ENCODE measurements at regions not wholly inside any gene's neighbourhood (a gene's known extent, or its start where the extent isn't known, plus 50 kb on each side); places are given as distances from the start of the nearest gene placed in this dataset.

GRCh38 chr10:111993321-111993720 lies 190.2 kb downstream of the GPAM start:
- in situ Hi-C loops (cut with MboI), result no loop called here
- no peak for DNase-seq (ENCODE audit: low read depth, low spot score)
- no peak overlapping the region for H3K4me2 ChIP-seq (ENCODE audit: control insufficient read depth, insufficient read depth)
- H3K36me3 ChIP-seq (ENCODE audit: control insufficient read depth in 2 of 2, insufficient read depth in 2 of 2, low read length in 1 of 2), result no peaks in the 10 kb centered on the region
- no peaks in the 10 kb centered on the region; a peak in 1 of 4 replicates for H3K27me3 ChIP-seq (replicated peaks in 1 of 2; ENCODE audit: control insufficient read depth in 2 of 2, insufficient read depth in 2 of 2, low read length in 1 of 2)
- no peaks in the 10 kb centered on the region for H4K20me1 ChIP-seq (ENCODE audit: control insufficient read depth, insufficient read depth)
- FAIRE-seq, result no peak
- ChIA-PET RAD21 (ENCODE audit: unreplicated experiment) (no interaction called here), POLR2A (no interaction called here), SMC1A (ENCODE audit: uncharacterized antibody, unreplicated experiment) (no interaction called here), CTCF (no interaction called here)
- H2AFZ ChIP-seq (ENCODE audit: control insufficient read depth, low read depth, low read length), result no peak overlapping the region
- no peak overlapping the region for H3K9ac ChIP-seq (ENCODE audit: control insufficient read depth, insufficient read depth, low read length)
- H3K9me3 ChIP-seq (replicated peaks; ENCODE audit: control insufficient read depth, insufficient read depth, low read length), result no peaks in the 10 kb centered on the region
- no peak for ATAC-seq
- no peak overlapping the region for H3K4me3 ChIP-seq
- no peaks in the 10 kb centered on the region for H3K79me2 ChIP-seq (ENCODE audit: control insufficient read depth, insufficient read depth, low read length)
- no TSS peak for BruUV-seq (replicated peaks)
- H3K27ac ChIP-seq (ENCODE audit: control insufficient read depth, insufficient read depth), result no peak overlapping the region
- no peaks in the 10 kb centered on the region for H3K4me1 ChIP-seq (ENCODE audit: control insufficient read depth, insufficient read depth, low read length)
- TF ChIP-seq USF2 (IDR thresholded peaks at IDR 0.05; ENCODE audit: borderline replicate concordance, low read depth, low read length) (no peak), BACH1 (IDR thresholded peaks at IDR 0.05; ENCODE audit: borderline replicate concordance) (no peak), ZZZ3 (IDR thresholded peaks at IDR 0.05; ENCODE audit: control insufficient read depth, insufficient read length, low read depth) (no peak), CREB1 (IDR thresholded peaks at IDR 0.05; ENCODE audit: low read depth) (no peak), GABPA (IDR thresholded peaks at IDR 0.05; ENCODE audit: low read depth) (no peak), CEBPB (IDR thresholded peaks at IDR 0.05; ENCODE audit: borderline replicate concordance in 1 of 2, low read depth in 2 of 2, low read length in 2 of 2) (no peak), ATF7 (IDR thresholded peaks at IDR 0.05; ENCODE audit: low read depth) (no peak), MYB (IDR thresholded peaks at IDR 0.05; ENCODE audit: borderline replicate concordance, low read depth, low read length) (no peak), RELB (IDR thresholded peaks at IDR 0.05; ENCODE audit: low read depth) (no peak), WRNIP1 (IDR thresholded peaks at IDR 0.05; ENCODE audit: borderline replicate concordance, low read depth, low read length) (no peak), E4F1 (IDR thresholded peaks at IDR 0.05; ENCODE audit: borderline replicate concordance, partially characterized antibody) (no peak), IRF3 (IDR thresholded peaks at IDR 0.05) (no peak), BCLAF1 (IDR thresholded peaks at IDR 0.05) (no peak), EZH2 (IDR thresholded peaks at IDR 0.05; ENCODE audit: borderline replicate concordance, control insufficient read depth, low read depth, low read length) (no peak), HDAC6 (IDR thresholded peaks at IDR 0.05; ENCODE audit: unreplicated experiment) (no peak), SIN3A (IDR thresholded peaks at IDR 0.05; ENCODE audit: low read depth, low read length) (no peak)
- 0% methylated on average over 1 of the region's 1 CpG for WGBS (ENCODE audit: insufficient coverage, insufficient replicate concordance, low lambda C conversion rate, missing lambda C conversion rate)
- intact Hi-C loops (cut with micrococcal nuclease; ENCODE audit: unreplicated experiment), result no loop called here
